ENCODE measurements at regions not wholly inside any gene's neighbourhood (a gene's known extent, or its start where the extent isn't known, plus 50 kb on each side); places are given as distances from the start of the nearest gene placed in this dataset.

DNA sequence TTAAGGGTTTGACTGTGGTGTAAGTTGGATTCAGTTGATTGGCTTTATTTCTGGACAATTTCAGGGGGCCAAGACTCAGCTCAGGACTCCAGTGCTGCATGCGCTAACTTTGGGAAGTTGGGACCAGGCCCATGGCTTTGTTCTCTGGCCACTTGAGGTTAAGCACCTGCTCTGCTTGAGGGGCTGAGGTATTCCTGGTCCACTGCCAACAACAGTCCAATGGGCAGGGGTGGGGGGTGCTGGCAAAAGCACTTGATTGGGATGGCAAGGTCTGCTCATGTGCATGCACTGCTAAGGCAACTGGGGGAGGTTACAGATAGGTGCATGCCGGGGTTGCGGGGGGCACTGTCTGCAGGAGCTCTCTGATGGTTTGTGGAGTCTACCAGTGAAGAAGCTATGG, 52.6 kb upstream of the ASB17 start:
- FAIRE-seq: no peak

- FAIRE-seq: no peak
Measured at GRCh38 chr1:75985827-75986226, 53.6 kb upstream of the ASB17 start.

GRCh38 chr1:75986478-75986877, 54.3 kb upstream of the ASB17 start:
- FAIRE-seq: no peak

- FAIRE-seq: no peak
Measured at GRCh38 chr1:75989121-75989520, 56.9 kb upstream of the ASB17 start.

DNA sequence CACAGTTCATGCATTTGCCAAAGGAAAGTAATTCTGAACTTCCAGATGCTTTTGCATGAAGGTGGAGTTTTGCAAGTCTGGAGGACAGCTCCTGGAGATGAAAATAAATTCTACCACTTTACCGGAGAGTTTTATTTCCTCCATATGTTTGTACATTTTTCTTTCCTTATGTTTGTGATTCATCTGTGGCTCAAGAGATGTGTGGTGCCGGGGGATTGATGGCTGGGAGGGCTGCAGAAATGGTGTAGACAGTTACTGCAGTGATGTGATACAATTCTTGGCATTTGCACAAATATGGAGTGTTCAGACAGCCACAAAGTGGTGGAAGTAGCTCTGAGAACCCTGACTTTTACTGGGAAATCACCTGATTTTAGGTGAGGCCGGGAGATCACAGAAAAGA, 58.5 kb upstream of the ASB17 start:
- no peak for FAIRE-seq

DNA sequence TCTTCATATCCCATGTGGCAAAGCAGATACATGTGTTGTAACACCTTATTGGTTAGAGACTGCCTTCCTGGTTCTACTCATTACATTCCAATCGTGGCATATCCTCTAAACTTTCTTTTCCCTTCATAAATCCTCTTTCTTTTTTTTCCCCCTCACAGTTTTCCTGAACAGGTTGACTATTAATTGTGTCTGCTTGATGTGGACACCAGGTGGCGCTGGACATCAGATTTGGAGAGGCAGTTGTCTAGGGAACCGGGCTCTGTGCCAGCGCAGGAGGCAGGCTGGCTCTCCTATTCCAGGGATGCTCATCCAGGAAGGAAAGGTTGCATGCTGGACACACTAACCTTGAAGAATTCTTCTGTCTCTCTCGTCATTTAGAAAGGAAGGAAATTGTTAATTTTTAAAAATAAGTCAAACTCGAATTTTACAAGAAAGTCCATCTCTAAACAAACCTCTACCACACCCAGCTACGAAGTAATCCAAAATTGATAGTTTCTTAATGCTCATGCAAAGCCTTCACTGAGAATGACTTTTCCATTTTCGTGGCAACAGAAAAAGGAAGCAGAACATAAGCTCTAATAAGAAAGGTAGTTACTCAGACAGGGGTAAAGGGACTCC, 59.4 kb upstream of the ASB17 start:
- FAIRE-seq: peak; percentile 75

DNA sequence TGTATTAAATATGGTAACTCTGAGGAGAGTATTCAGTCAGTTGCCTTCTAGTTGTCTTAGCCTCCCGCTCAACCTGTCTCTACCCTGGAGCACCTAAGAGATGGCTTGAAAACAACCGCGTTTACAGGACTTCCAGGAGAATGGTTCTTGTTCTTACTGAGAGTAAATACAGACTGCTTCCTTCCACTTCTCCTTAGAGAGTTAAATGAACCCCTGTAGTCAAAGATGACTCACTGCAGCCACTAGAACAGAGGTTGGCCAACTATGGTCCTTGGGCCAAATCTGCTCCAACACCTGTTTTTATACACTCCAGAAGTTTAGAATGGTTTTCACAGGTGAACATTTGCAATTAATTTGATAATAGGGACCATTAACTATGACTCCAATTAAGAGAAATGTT, 60.1 kb upstream of the ASB17 start:
- FAIRE-seq: no peak

DNA sequence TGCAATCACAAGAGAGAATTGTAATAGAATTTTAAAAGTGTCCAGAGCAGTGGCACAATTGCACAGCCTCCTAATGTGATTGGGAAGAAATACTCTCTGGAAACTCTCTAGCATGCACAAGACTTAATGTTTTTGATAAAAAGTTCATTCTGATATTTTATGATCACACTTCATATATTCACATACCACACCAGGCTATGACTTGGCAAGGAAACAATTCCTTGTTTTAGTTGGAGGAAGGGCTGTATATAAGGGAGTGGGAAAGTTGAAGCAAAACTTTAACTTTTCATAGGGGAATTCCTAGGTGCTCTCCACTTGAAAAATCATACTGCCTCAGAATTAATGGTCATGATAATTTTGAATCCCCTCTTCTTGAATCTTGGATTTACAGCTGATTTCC, 61.5 kb upstream of the ASB17 start:
- no peak for FAIRE-seq

- FAIRE-seq: no peak
Measured at GRCh38 chr1:75996196-75996595, 64.0 kb upstream of the ASB17 start.

DNA sequence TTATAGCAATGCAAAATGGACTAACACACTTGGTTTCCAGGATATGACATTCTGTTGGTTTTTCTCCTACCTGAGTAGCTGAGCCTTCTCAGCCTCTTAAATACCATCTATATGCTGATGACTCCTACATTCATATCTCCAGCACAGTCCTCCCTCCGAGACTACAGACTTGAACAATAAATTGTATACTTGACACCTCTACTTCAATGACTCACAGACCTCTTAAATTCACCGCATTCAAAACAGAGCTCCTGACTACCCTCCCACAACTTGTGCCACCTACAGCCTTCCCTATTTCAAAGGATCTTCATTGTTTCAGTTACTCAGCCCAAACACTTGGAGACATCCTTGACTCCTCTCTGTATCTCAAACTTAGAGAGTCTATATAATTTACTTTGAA, 66.8 kb upstream of the ASB17 start:
- no peak for FAIRE-seq

DNA sequence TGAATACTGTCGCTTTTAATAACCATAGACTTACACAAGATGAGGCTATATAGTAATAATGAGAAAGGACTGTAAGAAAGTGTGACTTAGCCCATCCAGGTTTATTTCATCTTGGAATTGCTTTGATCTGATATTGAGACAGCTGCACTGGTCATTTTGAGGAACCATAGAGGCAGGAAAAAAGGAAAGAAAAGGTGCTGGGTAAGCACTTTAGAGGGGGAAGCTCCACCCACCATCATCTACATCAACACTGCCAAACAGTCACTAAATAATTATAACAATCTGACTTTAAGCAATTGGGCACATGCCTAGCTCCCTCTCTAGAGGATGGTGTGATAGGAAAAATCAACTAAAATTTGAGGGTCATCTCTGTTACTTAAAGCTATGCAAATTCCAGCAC, 70.6 kb upstream of the ST6GALNAC3 start:
- FAIRE-seq: no peak

DNA sequence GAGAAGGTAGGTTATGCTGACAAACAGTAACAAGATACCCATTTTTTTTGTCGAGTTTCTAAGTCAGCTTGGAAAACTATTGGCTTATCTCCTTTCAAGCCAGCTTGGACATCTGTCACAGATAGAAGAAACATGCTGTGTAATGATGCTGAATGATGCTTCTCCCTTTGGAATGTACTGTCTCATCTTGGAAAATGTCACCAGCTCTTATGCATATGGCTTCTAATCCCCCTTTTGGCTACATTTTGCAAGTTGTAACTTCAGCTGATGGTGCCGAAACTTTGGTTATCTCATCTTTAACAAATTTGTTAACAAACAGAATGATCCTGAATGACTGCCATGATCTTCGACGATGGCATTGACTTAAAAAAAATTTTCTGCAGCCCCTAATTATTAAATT, 68.8 kb upstream of the ST6GALNAC3 start:
- FAIRE-seq: no peak

- peak; percentile 99 for FAIRE-seq
Measured at GRCh38 chr1:76006234-76006633, 68.3 kb upstream of the ST6GALNAC3 start.

DNA sequence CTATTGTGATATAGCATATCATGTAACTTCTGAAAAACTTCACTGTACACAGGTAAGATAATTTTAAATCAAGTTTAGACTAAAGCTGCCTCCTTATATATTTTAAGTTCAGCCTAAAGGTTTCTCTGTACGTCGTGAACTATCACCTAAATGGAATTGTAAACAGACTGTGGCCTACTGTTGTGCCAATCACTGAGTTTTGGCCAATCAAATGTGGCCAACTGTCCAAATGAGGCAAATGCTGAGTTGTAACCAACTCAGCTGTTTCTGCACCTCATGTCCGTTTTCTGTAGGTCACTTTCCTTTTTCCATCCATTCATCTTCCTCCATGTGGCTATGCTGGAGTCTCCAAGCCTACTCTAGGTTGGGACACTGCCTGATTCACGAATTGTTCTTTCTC, 63.7 kb upstream of the ST6GALNAC3 start:
- no peak for FAIRE-seq

DNA sequence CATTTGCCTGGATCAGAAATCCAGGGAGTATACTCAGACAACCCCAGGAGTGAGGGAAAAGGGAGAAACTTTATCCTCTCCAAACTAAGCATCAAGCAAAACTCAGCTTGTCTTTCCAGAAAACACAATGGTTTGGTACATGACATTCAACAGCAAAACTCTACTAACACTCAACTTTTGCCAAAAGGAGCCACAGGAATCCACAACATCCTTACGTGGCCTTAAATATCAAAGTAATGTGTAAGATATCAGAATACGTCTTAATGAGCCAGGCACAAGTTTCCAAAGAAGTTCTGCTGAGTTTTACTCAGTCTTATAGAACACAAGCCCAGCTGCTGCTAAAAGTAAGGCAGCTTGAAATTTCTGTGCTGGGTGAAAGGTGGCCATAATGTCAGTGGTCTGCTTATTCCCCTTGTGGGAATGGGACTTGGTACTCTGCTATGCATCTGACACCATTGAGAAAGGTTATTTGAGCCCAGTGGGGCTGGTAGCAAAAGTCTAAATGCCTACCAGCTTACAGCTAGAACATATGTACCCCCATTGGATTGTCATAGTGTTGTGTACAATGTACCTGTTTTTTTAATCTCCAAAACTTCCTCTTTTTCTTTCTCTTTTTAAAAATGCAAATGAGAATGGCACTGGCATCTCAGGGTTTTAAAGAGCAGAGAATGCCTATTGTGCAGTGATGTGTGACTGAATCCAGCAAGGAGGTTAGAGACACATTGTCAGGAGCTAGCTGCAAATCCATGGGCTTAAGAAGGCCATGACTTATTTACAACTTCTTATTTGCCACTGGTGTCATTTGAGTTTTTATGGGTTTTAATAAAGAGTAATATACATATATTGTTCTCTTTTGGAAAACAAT, 62.0 kb upstream of the ST6GALNAC3 start:
- no peak for FAIRE-seq

DNA sequence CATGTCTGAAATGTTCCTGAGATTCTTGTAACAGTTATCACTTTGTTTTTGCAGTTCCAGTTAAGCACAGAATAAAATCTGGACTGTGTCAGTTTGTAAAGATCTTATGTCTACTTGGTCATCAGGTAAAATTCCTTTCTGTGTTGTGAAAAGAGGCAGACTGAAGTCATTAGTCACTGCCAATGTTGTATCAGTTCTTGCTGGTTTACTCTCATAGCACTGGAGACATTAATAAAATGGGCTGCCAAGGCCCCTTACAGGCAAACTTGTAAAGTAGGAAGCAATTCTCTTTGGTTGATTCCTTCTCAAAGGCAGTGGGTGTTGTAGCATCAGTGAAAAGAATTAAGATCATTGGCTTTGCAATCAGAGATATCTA, 61.4 kb upstream of the ST6GALNAC3 start:
- FAIRE-seq: no peak

DNA sequence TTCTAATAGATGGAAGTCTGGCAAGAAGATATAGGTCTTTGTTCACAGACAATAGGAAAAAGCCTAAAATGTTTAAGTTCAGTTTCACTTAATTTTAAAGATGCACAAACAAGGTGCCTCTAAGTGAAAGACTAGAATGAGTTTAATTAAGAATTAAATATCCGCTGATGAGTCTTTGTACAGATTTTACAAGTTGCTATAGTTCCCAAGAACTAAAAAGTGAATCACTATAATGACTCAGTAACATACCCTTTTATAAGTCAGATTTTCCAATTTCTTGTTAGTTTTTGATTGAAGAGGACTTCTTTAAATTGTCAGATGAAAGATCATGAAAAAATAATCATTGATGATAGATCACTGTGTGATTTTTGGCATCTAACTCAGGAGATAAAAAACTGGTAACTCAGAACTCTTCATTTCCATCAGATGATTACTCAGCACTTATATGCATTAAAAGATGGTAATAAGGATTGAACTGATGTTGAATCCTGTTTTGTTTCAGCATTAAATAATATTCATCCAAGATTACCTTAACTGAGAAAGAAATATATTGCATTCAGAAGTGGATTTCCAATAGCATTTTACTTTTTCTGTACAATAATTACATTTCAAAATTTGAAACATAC, 59.0 kb upstream of the ST6GALNAC3 start:
- FAIRE-seq: no peak

DNA sequence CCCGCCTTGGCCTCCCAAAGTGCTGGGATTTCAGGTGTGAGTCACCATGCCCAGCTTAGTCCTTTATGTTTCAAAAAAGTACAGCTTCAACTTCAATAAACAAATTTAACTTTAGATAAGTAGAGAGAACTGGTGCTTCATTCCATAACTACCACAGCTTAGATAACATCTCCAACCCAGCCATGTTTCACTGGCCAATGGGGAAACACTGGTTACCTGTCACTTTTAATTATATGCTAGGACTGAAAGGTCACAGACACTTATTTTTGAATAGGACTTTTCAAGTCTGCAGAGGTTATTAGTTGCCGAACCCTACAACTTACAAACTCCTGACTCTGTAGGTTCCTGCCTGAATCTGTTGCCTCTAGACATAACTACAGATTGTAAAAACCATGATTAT, 56.5 kb upstream of the ST6GALNAC3 start:
- FAIRE-seq: no peak

DNA sequence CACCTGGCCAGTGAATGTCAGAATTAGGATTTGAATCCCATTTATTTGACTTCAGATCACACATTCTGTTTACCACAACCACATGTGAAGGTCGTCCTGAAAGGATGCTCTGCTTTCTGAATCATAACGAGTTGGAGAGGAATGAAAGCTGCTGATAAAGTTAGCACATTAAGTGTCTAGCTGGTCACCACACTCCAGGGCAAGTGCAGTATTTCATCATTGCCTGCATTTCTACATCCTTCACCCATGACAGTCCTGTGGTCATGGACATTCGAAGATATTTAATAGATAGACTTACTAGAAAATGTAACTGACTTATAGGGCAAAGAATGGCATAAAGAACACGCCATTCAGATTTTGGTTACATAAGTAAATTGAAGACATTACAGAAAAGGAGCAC, 52.7 kb upstream of the ST6GALNAC3 start:
- FAIRE-seq: no peak

- no peak for FAIRE-seq
Measured at GRCh38 chr1:76023669-76024435, 50.7 kb upstream of the ST6GALNAC3 start.
